ENCODE measurements at regions not wholly inside any gene's neighbourhood (a gene's known extent, or its start where the extent isn't known, plus 50 kb on each side); places are given as distances from the start of the nearest gene placed in this dataset.

GRCh38 chr14:25869854-25870253, 728.0 kb downstream of the NOVA1 start:
- TF ChIP-seq, protein P1, sequence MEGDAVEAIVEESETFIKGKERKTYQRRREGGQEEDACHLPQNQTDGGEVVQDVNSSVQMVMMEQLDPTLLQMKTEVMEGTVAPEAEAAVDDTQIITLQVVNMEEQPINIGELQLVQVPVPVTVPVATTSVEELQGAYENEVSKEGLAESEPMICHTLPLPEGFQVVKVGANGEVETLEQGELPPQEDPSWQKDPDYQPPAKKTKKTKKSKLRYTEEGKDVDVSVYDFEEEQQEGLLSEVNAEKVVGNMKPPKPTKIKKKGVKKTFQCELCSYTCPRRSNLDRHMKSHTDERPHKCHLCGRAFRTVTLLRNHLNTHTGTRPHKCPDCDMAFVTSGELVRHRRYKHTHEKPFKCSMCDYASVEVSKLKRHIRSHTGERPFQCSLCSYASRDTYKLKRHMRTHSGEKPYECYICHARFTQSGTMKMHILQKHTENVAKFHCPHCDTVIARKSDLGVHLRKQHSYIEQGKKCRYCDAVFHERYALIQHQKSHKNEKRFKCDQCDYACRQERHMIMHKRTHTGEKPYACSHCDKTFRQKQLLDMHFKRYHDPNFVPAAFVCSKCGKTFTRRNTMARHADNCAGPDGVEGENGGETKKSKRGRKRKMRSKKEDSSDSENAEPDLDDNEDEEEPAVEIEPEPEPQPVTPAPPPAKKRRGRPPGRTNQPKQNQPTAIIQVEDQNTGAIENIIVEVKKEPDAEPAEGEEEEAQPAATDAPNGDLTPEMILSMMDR (IDR thresholded peaks at IDR 0.05): no peak
- no peak for TF ChIP-seq POLR2A (IDR thresholded peaks at IDR 0.05)
